Activated CD4-positive, alpha-beta T cell treated with anti-CD3 and anti-CD28 coated beads, Interleukin-2, amount 50 U/mL, for 4 hours (primary cell): ENCODE measurements at regions not wholly inside any gene's neighbourhood (a gene's known extent, or its start where the extent isn't known, plus 50 kb on each side); places are given as distances from the start of the nearest gene placed in this dataset.

ENCODE experiments used
- DNase-seq, 2 experiments: peaks; one replicate each; pipeline ENCODE4 v3.0.0-alpha.2; 2020

- DNase-seq: no peak
Measured at GRCh38 chr4:182124359-182124758, 118.8 kb upstream of the TENM3 start.

GRCh38 chr4:182126096-182126495 is 117.1 kb upstream of the TENM3 start:
- DNase-seq: no peak

GRCh38 chr4:182126603-182127002 is 116.6 kb upstream of the TENM3 start:
- no peak for DNase-seq

- no peak for DNase-seq
Measured at GRCh38 chr4:182133033-182133432, 110.2 kb upstream of the TENM3 start.

- no peak for DNase-seq
Measured at GRCh38 chr4:182134261-182134660, 108.9 kb upstream of the TENM3 start.

GRCh38 chr4:182136201-182136600 is 107.0 kb upstream of the TENM3 start:
- DNase-seq: no peak

GRCh38 chr4:182137343-182137742 is 105.9 kb upstream of the TENM3 start:
- no peak for DNase-seq

GRCh38 chr4:182139491-182139890 is 103.7 kb upstream of the TENM3 start:
- no peak for DNase-seq

- DNase-seq: no peak
Measured at GRCh38 chr4:182140547-182140946, 102.7 kb upstream of the TENM3 start.

- no peak for DNase-seq
Measured at GRCh38 chr4:182141061-182141460, 102.1 kb upstream of the TENM3 start.

- DNase-seq: no peak
Measured at GRCh38 chr4:182142176-182143085, 100.8 kb upstream of the TENM3 start.

- no peak for DNase-seq
Measured at GRCh38 chr4:182143086-182143821, 99.9 kb upstream of the TENM3 start.

GRCh38 chr4:182143822-182144625 is 99.2 kb upstream of the TENM3 start:
- DNase-seq: no peak

GRCh38 chr4:182144626-182145333 is 98.4 kb upstream of the TENM3 start:
- no peak for DNase-seq

- no peak for DNase-seq
Measured at GRCh38 chr4:182145334-182145905, 97.8 kb upstream of the TENM3 start.

- no peak for DNase-seq
Measured at GRCh38 chr4:182147391-182147790, 95.8 kb upstream of the TENM3 start.

- DNase-seq: no peak
Measured at GRCh38 chr4:182150645-182151044, 92.6 kb upstream of the TENM3 start.

GRCh38 chr4:182155806-182156205 is 87.4 kb upstream of the TENM3 start:
- DNase-seq: no peak

- no peak for DNase-seq
Measured at GRCh38 chr4:182163180-182163579, 80.0 kb upstream of the TENM3 start.

GRCh38 chr4:182169572-182169971 is 73.6 kb upstream of the TENM3 start:
- no peak for DNase-seq

- DNase-seq: no peak
Measured at GRCh38 chr4:182169987-182170386, 73.2 kb upstream of the TENM3 start.

GRCh38 chr4:182170417-182170935 is 72.7 kb upstream of the TENM3 start:
- no peak for DNase-seq
